NCI-H524 treated with DMSO at 0.1 percent for 48 hours (cell line): ENCODE measurements at regions not wholly inside any gene's neighbourhood (a gene's known extent, or its start where the extent isn't known, plus 50 kb on each side); places are given as distances from the start of the nearest gene placed in this dataset.
"Not testable (repeated sequence)": the region's sequence is repeated elsewhere in the genome, so short reads cannot be mapped to it uniquely, and the experiment has no call there.

Experiments used
- DNase-seq: peaks from one replicate; lab custom pipeline; 2025; lab: John Stamatoyannopoulos, UW

GRCh38 chr6:86609549-86610388 is 327.6 kb upstream of the HTR1E start:
- no peak for DNase-seq

- DNase-seq = not testable (repeated sequence)
Observed at GRCh38 chr6:86603364-86603763, 334.0 kb upstream of the HTR1E start.

GRCh38 chr6:86602093-86602492 is 335.2 kb upstream of the HTR1E start:
- not testable (repeated sequence) for DNase-seq

- DNase-seq = not testable (repeated sequence)
Observed at GRCh38 chr6:86598969-86599368, 338.4 kb upstream of the HTR1E start.

GRCh38 chr6:86595641-86596040 is 341.7 kb upstream of the HTR1E start:
- DNase-seq = no peak

- no peak for DNase-seq
Observed at GRCh38 chr6:86586195-86586594, 351.1 kb upstream of the HTR1E start.

GRCh38 chr6:86581833-86582232 is 355.5 kb upstream of the HTR1E start:
- no peak for DNase-seq

- DNase-seq = no peak
Observed at GRCh38 chr6:86563197-86563596, 374.1 kb upstream of the HTR1E start.

GRCh38 chr6:86558318-86558717 is 379.0 kb upstream of the HTR1E start:
- no peak for DNase-seq

- no peak for DNase-seq
Observed at GRCh38 chr6:86537292-86537861, 400.0 kb upstream of the HTR1E start.

- no peak for DNase-seq
Observed at GRCh38 chr6:86536121-86536520, 401.2 kb upstream of the HTR1E start.

- DNase-seq = peak; percentile 29
Observed at GRCh38 chr6:86535100-86535499, 402.2 kb upstream of the HTR1E start.

GRCh38 chr6:86529635-86530034 is 407.7 kb upstream of the HTR1E start:
- no peak for DNase-seq

- DNase-seq = no peak
Observed at GRCh38 chr6:86526238-86526637, 411.1 kb upstream of the HTR1E start.

- no peak for DNase-seq
Observed at GRCh38 chr6:86516087-86516486, 421.2 kb upstream of the HTR1E start.

GRCh38 chr6:86511962-86512361 is 425.4 kb upstream of the HTR1E start:
- no peak for DNase-seq

GRCh38 chr6:86508230-86508629 is 429.1 kb upstream of the HTR1E start:
- no peak for DNase-seq

- no peak for DNase-seq
Observed at GRCh38 chr6:86502497-86502896, 434.8 kb upstream of the HTR1E start.

- DNase-seq = no peak
Observed at GRCh38 chr6:86500035-86500434, 437.3 kb upstream of the HTR1E start.

- not testable (repeated sequence) for DNase-seq
Observed at GRCh38 chr6:86489042-86489441, 448.3 kb upstream of the HTR1E start.

- DNase-seq = no peak
Observed at GRCh38 chr6:86487660-86488221, 449.6 kb upstream of the HTR1E start.

- not testable (repeated sequence) for DNase-seq
Observed at GRCh38 chr6:86478316-86478715, 459.0 kb upstream of the HTR1E start.

GRCh38 chr6:86477500-86478148 is 459.7 kb upstream of the HTR1E start:
- no peak for DNase-seq
